T-cell (primary cell): ENCODE measurements at regions not wholly inside any gene's neighbourhood (a gene's known extent, or its start where the extent isn't known, plus 50 kb on each side); places are given as distances from the start of the nearest gene placed in this dataset.

Source experiments
- ATAC-seq, 4 experiments: fragments of 200-7000 bp in 3 of 4; fragments of 150-1000 bp in 1 of 4; cut with Tn5 transposase; replicated peaks in 1 of 4; 1 replicate in 3 of 4; 2 replicates in 1 of 4; pipeline ENCODE4 v1.10.0; 2021; ENCODE audit warnings: moderate library complexity in 3 of 4, mild to moderate bottlenecking in 2 of 4, moderate number of reproducible peaks in 1 of 4
- CTCF ChIA-PET, 2 donors: fragments of 300-600 bp; sonication (Branson Sonifier 250); formaldehyde crosslinking; loops; one replicate each; lab custom pipeline; 2022; ENCODE audit warnings: antibody characterized with exemption in 2 of 2; lab: Charles Lee
- POLR2A ChIA-PET, 2 donors: fragments of 300-600 bp; sonication (Branson Sonifier 250); formaldehyde crosslinking; loops; one replicate each; lab custom pipeline; 2022; ENCODE audit warnings: antibody characterized with exemption in 2 of 2; lab: Charles Lee
- DNase-seq, 35 experiments: peaks; one replicate each; pipeline versions ENCODE4 v3.0.0 to v3.0.0-alpha.2; 2013 to 2023
- H3K27ac ChIP-seq: one replicate; pipeline ENCODE4 v1.5.1; 2013; ENCODE audit warnings: low read length
- H3K27me3 ChIP-seq, 2 experiments: replicated peaks in 1 of 2; 1 replicate in 1 of 2; 2 replicates in 1 of 2; pipeline versions ENCODE4 v1.6.1 to v1.7.0; 2013; ENCODE audit warnings: low read length in 1 of 2, mixed read lengths in 1 of 2; ENCODE audit not compliant: control insufficient read depth in 2 of 2, insufficient read depth in 2 of 2; ENCODE audit errors: extremely low read depth in 1 of 2
- H3K36me3 ChIP-seq, 2 donors: 1 replicate in 1 of 2; 2 replicates in 1 of 2; pipeline versions ENCODE4 v1.6.1 to v1.7.0; 2013; ENCODE audit warnings: low read length in 1 of 2; ENCODE audit not compliant: control insufficient read depth in 2 of 2, insufficient read depth in 1 of 2; ENCODE audit errors: extremely low read depth in 1 of 2
- H3K4me1 ChIP-seq, 2 experiments: 1 replicate in 1 of 2; 2 replicates in 1 of 2; pipeline versions ENCODE4 v1.6.1 to v1.7.0; 2013; ENCODE audit warnings: low read length in 2 of 2, mixed read lengths in 1 of 2; ENCODE audit not compliant: insufficient read depth in 2 of 2, control insufficient read depth in 1 of 2; ENCODE audit errors: extremely low read depth in 1 of 2
- H3K4me3 ChIP-seq, 2 donors: 1 replicate in 1 of 2; 2 replicates in 1 of 2; pipeline versions ENCODE4 v1.5.1 to v1.7.0; 2013; ENCODE audit warnings: mild to moderate bottlenecking in 2 of 2, low read length in 1 of 2, moderate library complexity in 1 of 2; ENCODE audit not compliant: control insufficient read depth in 1 of 2; ENCODE audit errors: extremely low read depth in 1 of 2
- H3K9me3 ChIP-seq: 2 replicates; pipeline ENCODE4 v1.7.0; 2013
- H3K27ac Mint-ChIP-seq, 2 donors: one replicate each; pipeline ENCODE4 v1.8.0; 2020 to 2021; ENCODE audit warnings: mild to moderate bottlenecking in 2 of 2, mixed read lengths in 2 of 2
- H3K27me3 Mint-ChIP-seq, 2 donors: one replicate each; pipeline ENCODE4 v1.8.0; 2021 to 2022; ENCODE audit warnings: mixed read lengths in 2 of 2
- H3K36me3 Mint-ChIP-seq: one replicate; pipeline ENCODE4 v1.8.0; 2021; ENCODE audit warnings: mixed read lengths
- H3K4me1 Mint-ChIP-seq, 3 donors: one replicate each; pipeline ENCODE4 v1.8.0; 2020 to 2022; ENCODE audit warnings: mixed read lengths in 3 of 3, mild to moderate bottlenecking in 1 of 3
- H3K4me3 Mint-ChIP-seq, 3 donors: one replicate each; pipeline ENCODE4 v1.8.0; 2020 to 2022; ENCODE audit warnings: mild to moderate bottlenecking in 3 of 3, mixed read lengths in 3 of 3, moderate library complexity in 3 of 3
- H3K9me3 Mint-ChIP-seq, 3 donors: one replicate each; pipeline ENCODE4 v1.8.0; 2020 to 2022; ENCODE audit warnings: mixed read lengths in 3 of 3
- WGBS: methylation state at CpG from one replicate; pipeline ENCODE4 v1.1.5; 2013; ENCODE audit warnings: missing lambda C conversion rate; ENCODE audit not compliant: insufficient coverage; 5-methylcytosine and 5-hydroxymethylcytosine counted together

DNA sequence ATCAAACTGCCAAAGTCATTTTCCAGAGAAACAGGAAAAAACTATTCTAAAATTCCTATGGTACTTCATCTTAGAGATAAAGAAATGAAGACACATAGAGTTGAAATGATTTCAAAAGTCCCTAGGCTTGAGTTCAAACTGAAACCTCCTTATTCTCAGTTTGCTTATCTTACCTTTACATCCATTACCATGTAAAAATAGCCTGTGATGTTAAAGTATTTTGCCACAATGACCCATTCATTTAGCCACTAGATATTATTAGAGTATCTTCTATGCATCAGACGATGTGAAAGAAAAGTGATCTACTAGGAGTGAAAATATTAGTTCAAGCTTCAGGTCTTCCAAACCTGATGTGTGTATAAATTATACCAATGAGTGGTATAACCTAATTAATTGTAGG is 55.1 kb upstream of the TTC14 start:
- Histone ChIP-seq H3K27me3 (no peaks in the 10 kb centered on the region), H3K9me3 (no peaks in the 10 kb centered on the region), H3K36me3 (no peaks in the 10 kb centered on the region), H3K27ac (no peak overlapping the region), H3K4me1 (no peaks in the 10 kb centered on the region), H3K4me3 (no peak overlapping the region)
- peaks cover 2 to 21% of the 10 kb centered on the region in 2 donors for H3K27me3 Mint-ChIP-seq
- ChIA-PET CTCF (no interaction called here), POLR2A (no interaction called here)
- no peaks in the 10 kb centered on the region for H3K9me3 Mint-ChIP-seq
- no peak overlapping the region for H3K27ac Mint-ChIP-seq
- H3K36me3 Mint-ChIP-seq = no peaks in the 10 kb centered on the region
- WGBS = no CpG with 5 or more reads among the region's 1 CpG
- no peaks in the 10 kb centered on the region for H3K4me1 Mint-ChIP-seq
- DNase-seq = no peak
- no peak overlapping the region for H3K4me3 Mint-ChIP-seq
- no peak for ATAC-seq

DNA sequence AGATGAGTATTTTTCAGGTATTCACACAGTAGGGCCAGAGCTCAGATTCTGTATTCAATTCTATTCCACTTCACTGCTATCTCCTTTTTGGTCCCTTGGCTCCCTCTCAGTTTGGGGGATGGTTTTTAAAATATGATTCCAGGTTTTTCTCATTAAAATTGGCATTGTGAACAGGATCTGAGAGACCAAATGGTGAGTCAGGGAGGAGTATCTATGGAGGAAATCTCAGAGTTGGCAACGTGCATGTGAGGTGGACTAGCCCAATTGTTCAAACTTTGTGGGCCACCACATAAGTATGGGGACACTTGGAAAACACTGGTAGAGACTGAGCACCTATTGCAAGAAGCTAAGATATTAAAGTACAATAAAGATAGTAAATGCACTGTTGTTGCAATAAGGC is 53.9 kb upstream of the TTC14 start:
- no peak for ATAC-seq
- WGBS = no CpG with 5 or more reads among the region's 1 CpG

More for the DNA sequence above, 53.9 kb upstream of the TTC14 start:
- no peaks in the 10 kb centered on the region for H3K9me3 Mint-ChIP-seq
- Histone ChIP-seq H3K9me3 (no peaks in the 10 kb centered on the region), H3K27ac (no peak overlapping the region), H3K4me1 (no peaks in the 10 kb centered on the region), H3K27me3 (no peaks in the 10 kb centered on the region), H3K36me3 (no peaks in the 10 kb centered on the region), H3K4me3 (no peak overlapping the region)
- H3K4me3 Mint-ChIP-seq = no peak overlapping the region
- H3K27me3 Mint-ChIP-seq = peaks cover 2 to 21% of the 10 kb centered on the region in 2 donors
- CTCF ChIA-PET = no interaction called here
- DNase-seq = no peak
- no peak overlapping the region for H3K27ac Mint-ChIP-seq
- POLR2A ChIA-PET = no interaction called here
- H3K36me3 Mint-ChIP-seq = no peaks in the 10 kb centered on the region
- H3K4me1 Mint-ChIP-seq = no peaks in the 10 kb centered on the region
